ENCODE measurements at regions not wholly inside any gene's neighbourhood (a gene's known extent, or its start where the extent isn't known, plus 50 kb on each side); places are given as distances from the start of the nearest gene placed in this dataset.

- TF ChIP-seq CTCF (IDR thresholded peaks at IDR 0.05; ENCODE audit: low read length) (no peak), EZH2 (optimal IDR thresholded peaks at IDR 0.05; ENCODE audit: low read depth, low read length) (no peak)
These were observed 215.3 kb upstream of the PCDH9 start for GRCh38 chr13:67445436-67445835.
